ENCODE measurements at regions not wholly inside any gene's neighbourhood (a gene's known extent, or its start where the extent isn't known, plus 50 kb on each side); places are given as distances from the start of the nearest gene placed in this dataset.

DNA sequence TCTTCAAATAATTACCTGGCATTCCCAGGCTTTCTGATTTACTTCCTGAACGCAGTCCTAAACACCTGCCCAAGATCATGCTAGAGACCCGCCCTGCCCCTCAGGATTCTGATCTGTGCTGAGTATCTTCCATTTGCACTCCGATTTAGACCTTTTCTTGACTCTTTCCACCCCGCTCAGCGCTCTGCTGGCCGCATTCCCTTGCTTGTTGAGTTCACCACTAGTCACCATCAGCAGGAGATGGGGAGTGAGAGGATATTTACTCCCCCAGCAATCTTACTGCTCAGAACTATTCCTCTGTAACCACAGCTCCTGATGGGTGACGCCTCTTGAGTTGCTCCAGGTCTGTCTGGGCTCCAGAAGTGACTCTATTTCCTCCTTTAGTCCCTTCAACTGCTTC is 419.4 kb upstream of the MIR17HG start (continued):
- TF ChIP-seq MYNN (IDR thresholded peaks at IDR 0.05), result no peak
- peak; percentile 65; the same call in 1 of the 2 replicates for TF ChIP-seq MYNN (CRISPR knock-in tag; IDR thresholded peaks at IDR 0.05)
- TF ChIP-seq, protein P1, sequence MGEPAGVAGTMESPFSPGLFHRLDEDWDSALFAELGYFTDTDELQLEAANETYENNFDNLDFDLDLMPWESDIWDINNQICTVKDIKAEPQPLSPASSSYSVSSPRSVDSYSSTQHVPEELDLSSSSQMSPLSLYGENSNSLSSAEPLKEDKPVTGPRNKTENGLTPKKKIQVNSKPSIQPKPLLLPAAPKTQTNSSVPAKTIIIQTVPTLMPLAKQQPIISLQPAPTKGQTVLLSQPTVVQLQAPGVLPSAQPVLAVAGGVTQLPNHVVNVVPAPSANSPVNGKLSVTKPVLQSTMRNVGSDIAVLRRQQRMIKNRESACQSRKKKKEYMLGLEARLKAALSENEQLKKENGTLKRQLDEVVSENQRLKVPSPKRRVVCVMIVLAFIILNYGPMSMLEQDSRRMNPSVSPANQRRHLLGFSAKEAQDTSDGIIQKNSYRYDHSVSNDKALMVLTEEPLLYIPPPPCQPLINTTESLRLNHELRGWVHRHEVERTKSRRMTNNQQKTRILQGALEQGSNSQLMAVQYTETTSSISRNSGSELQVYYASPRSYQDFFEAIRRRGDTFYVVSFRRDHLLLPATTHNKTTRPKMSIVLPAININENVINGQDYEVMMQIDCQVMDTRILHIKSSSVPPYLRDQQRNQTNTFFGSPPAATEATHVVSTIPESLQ (CRISPR knock-in tag; IDR thresholded peaks at IDR 0.05), result no peak
- 0 out of 2 replicates have a peak, but pooled peaks have one; percentile 13 for TF ChIP-seq IRF2 (CRISPR knock-in tag; IDR thresholded peaks at IDR 0.05)
- no peak for TF ChIP-seq STAT5B (CRISPR knock-in tag; IDR thresholded peaks at IDR 0.05)
- TF ChIP-seq NFE2 (IDR thresholded peaks at IDR 0.05; ENCODE audit: low read depth), result no peak
- peak; percentile 62; the same call in 1 of the 2 replicates for TF ChIP-seq FOXJ3 (CRISPR knock-in tag; IDR thresholded peaks at IDR 0.05)

DNA sequence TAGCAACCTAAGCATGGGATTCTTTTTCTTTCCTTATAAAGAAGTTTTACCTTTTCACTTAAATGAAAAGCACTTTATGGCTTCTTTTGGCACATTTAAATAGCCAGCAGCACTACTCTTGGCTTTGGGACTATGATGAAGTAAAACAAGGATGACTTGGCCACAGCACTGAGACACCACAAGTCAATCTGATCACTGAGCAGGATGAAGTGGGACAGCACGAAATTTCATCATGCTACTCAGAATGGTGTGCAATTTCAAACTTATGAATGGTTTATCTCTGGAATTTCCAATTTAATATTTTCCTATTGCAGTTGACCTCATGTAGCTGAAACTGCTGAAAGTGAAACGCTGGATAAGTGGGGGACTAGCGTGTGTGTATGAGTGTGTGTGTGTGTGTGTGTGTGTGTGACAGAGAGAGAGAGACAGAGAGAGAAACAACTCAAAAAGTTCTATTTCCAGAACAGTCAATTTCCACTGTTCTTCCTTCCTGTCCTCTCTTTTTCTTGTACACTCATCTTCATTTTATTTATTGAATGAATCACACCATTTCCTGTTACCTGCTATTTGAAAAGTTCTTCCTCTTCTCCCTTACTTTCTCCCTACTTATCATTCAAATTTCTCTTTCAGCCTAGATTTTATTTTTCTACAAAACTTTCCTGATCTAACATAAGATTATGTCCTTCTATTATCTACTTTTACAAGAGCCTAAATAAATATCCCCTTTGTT is 414.2 kb upstream of the MIR17HG start:
- Histone ChIP-seq H3K4me2 (ENCODE audit: insufficient read depth, low read length) (no peak overlapping the region), H2AFZ (ENCODE audit: low read depth, low read length) (no peak overlapping the region), H3K9ac (ENCODE audit: insufficient read depth in 1 of 2, low read depth in 2 of 2, low read length in 2 of 2) (no peak overlapping the region), H3K27me3 (ENCODE audit: control insufficient read depth in 2 of 2, insufficient read depth in 2 of 2, low read length in 2 of 2) (no peaks in the 10 kb centered on the region), H3K79me2 (ENCODE audit: control insufficient read depth, insufficient read depth, low read length) (no peaks in the 10 kb centered on the region), H3K27ac (ENCODE audit: extremely low read depth, low read depth, low read length) (no peak overlapping the region), H3K4me1 (replicated peaks in 1 of 2; ENCODE audit: control insufficient read depth in 2 of 2, insufficient read depth in 2 of 2, low read length in 2 of 2) (no peaks in the 10 kb centered on the region), H4K20me1 (replicated peaks; ENCODE audit: control insufficient read depth, insufficient read depth, low read length) (no peaks in the 10 kb centered on the region), H3K9me3 (replicated peaks; ENCODE audit: control insufficient read depth, insufficient read depth, low read depth, low read length) (peaks cover 2% of the 10 kb centered on the region; the same call in 1 of the 2 replicates), H3K36me3 (ENCODE audit: control insufficient read depth, insufficient read depth, low read length) (no peaks in the 10 kb centered on the region), H3K9me1 (ENCODE audit: control insufficient read depth, insufficient read depth, low read length) (no peaks in the 10 kb centered on the region), H3K4me3 (no peak overlapping the region)
- 0% methylated on average over 3 of the region's 3 CpGs for WGBS (ENCODE audit: insufficient coverage, low coverage, missing lambda C conversion rate)
- ChIA-PET POLR2A (no interaction called here), CTCF (ENCODE audit: low intra/inter-chr PET ratio) (interaction anchor here (0.8 kb wide), 1 partner anchor 1711 kb away, joined by 3 read pairs; no protein-coding TSS in a partner anchor)
- no peak for ATAC-seq
- no peak for FAIRE-seq
- intact Hi-C loops (cut with micrococcal nuclease), result no loop called here
- in situ Hi-C loops (cut with MboI), result no loop called here
- no TSS peak for BruUV-seq (replicated peaks)
- DNase-seq (ENCODE audit: extremely low read depth in 1 of 4, low spot score in 3 of 4), result no peak
- TF ChIP-seq, protein P2, sequence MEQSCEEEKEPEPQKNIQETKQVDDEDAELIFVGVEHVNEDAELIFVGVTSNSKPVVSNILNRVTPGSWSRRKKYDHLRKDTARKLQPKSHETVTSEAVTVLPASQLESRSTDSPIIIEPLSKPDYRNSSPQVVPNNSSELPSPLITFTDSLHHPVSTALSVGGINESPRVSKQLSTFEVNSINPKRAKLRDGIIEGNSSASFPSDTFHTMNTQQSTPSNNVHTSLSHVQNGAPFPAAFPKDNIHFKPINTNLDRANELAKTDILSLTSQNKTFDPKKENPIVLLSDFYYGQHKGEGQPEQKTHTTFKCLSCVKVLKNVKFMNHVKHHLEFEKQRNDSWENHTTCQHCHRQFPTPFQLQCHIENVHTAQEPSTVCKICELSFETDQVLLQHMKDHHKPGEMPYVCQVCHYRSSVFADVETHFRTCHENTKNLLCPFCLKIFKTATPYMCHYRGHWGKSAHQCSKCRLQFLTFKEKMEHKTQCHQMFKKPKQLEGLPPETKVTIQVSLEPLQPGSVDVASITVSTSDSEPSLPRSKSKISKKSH (CRISPR knock-in tag; IDR thresholded peaks at IDR 0.05), result 0 out of 2 replicates have a peak, but pooled peaks have one; percentile 57
- no peak for TF ChIP-seq SNIP1 (IDR thresholded peaks at IDR 0.05; ENCODE audit: low read depth)
- TF ChIP-seq CEBPG (CRISPR knock-in tag; IDR thresholded peaks at IDR 0.05), result no peak
- no peak for TF ChIP-seq CEBPG (tag; conservative IDR thresholded peaks at IDR 0.05 in 1 of 2, IDR thresholded peaks at IDR 0.05 in 1 of 2)
- TF ChIP-seq, protein P3, sequence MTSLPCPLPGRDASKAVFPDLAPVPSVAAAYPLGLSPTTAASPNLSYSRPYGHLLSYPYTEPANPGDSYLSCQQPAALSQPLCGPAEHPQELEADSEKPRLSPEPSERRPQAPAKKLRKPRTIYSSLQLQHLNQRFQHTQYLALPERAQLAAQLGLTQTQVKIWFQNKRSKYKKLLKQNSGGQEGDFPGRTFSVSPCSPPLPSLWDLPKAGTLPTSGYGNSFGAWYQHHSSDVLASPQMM (CRISPR knock-in tag; IDR thresholded peaks at IDR 0.05), result no peak
- TF ChIP-seq, protein P4, sequence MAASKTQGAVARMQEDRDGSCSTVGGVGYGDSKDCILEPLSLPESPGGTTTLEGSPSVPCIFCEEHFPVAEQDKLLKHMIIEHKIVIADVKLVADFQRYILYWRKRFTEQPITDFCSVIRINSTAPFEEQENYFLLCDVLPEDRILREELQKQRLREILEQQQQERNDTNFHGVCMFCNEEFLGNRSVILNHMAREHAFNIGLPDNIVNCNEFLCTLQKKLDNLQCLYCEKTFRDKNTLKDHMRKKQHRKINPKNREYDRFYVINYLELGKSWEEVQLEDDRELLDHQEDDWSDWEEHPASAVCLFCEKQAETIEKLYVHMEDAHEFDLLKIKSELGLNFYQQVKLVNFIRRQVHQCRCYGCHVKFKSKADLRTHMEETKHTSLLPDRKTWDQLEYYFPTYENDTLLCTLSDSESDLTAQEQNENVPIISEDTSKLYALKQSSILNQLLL (CRISPR knock-in tag; IDR thresholded peaks at IDR 0.05; ENCODE audit: borderline replicate concordance), result no peak

All from K562 (cell line).